Upper lobe of left lung (tissue), 6 donors: ENCODE measurements at regions not wholly inside any gene's neighbourhood (a gene's known extent, or its start where the extent isn't known, plus 50 kb on each side); places are given as distances from the start of the nearest gene placed in this dataset.

Experiments used
- ATAC-seq, 2 donors: fragments of 200-7000 bp; cut with Tn5 transposase; one replicate each; pipeline ENCODE4 v1.9.1; 2022; ENCODE audit warnings: mild to moderate bottlenecking in 2 of 2, moderate library complexity in 2 of 2; ENCODE audit not compliant: low FRiP score in 2 of 2
- DNase-seq, 2 donors: peaks; one replicate each; pipeline ENCODE4 v3.0.0-alpha.2; 2019 to 2020
- H3K27ac ChIP-seq, 4 donors: fragments of 200-600 bp; sonication (generic); one replicate each; pipeline ENCODE4 v1.5.1; 2016 to 2019
- H3K27me3 ChIP-seq, 4 donors: fragments of 200-600 bp; sonication (generic); one replicate each; pipeline ENCODE4 v1.5.1; 2017 to 2019
- H3K36me3 ChIP-seq, 4 donors: fragments of 200-600 bp; sonication (generic); one replicate each; pipeline ENCODE4 v1.5.1; 2016 to 2019
- H3K4me1 ChIP-seq, 4 donors: fragments of 200-600 bp; sonication (generic); one replicate each; pipeline ENCODE4 v1.5.1; 2018 to 2019
- H3K4me3 ChIP-seq, 4 donors: fragments of 200-600 bp; sonication (generic); one replicate each; pipeline ENCODE4 v1.5.1; 2017 to 2019; ENCODE audit warnings: mild to moderate bottlenecking in 2 of 4, moderate library complexity in 1 of 4
- H3K9me3 ChIP-seq, 4 donors: fragments of 200-600 bp; sonication (generic); one replicate each; pipeline ENCODE4 v1.5.1; 2018 to 2019
- CTCF ChIP-seq, 6 experiments: fragments of 450-650 bp in 4 of 6; fragments of 200-600 bp in 2 of 6; sonication (generic) in 2 of 6; IDR thresholded peaks; one replicate each; pipeline ENCODE4 v1.5.1; 2016 to 2019; ENCODE audit warnings: antibody characterized with exemption in 6 of 6
- EP300 ChIP-seq, 4 donors: sonication (generic); formaldehyde crosslinking; IDR thresholded peaks; one replicate each; pipeline ENCODE4 v1.5.1; 2017; ENCODE audit warnings: antibody characterized with exemption in 4 of 4, control low read depth in 2 of 4
- POLR2A ChIP-seq, 4 donors: fragments of 450-650 bp; IDR thresholded peaks; one replicate each; pipeline ENCODE4 v1.5.1; 2016 to 2017; ENCODE audit warnings: antibody characterized with exemption in 4 of 4, mild to moderate bottlenecking in 2 of 4
- POLR2AphosphoS5 ChIP-seq, 2 donors: sonication (generic); formaldehyde crosslinking; IDR thresholded peaks; one replicate each; pipeline ENCODE4 v1.5.1; 2017; ENCODE audit warnings: antibody characterized with exemption in 2 of 2
- WGBS, 2 donors: methylation state at CpG; one replicate each; pipeline ENCODE4 v1.1.5; 2017 to 2018; 5-methylcytosine and 5-hydroxymethylcytosine counted together
- donor health status: DM: no; HTN: no; CAD: no; lungs with moderate emphysema.
- donor health status: DM: no; HTN: yes; CAD: no; lungs with severe emphysema.

- H3K27me3 ChIP-seq, result no peaks in the 10 kb centered on the region
- ATAC-seq (no peak), DNase-seq (no peak)
- no peak overlapping the region for H3K27ac ChIP-seq
- no peaks in the 10 kb centered on the region for H3K9me3 ChIP-seq
- no peak overlapping the region for H3K4me3 ChIP-seq
- no peak for TF ChIP-seq EP300 (IDR thresholded peaks at IDR 0.05)
- TF ChIP-seq POLR2AphosphoS5 (IDR thresholded peaks at IDR 0.05), result no peak
- WGBS, 2 donors, result 62 to 69% methylated on average over 5 of the region's 5 CpGs
- no peaks in the 10 kb centered on the region for H3K4me1 ChIP-seq
- H3K36me3 ChIP-seq, result no peaks in the 10 kb centered on the region
These were observed 70.6 kb upstream of the CCND2 start for GRCh38 chr12:4202918-4203317.

- Histone ChIP-seq H3K36me3 (no peaks in the 10 kb centered on the region), H3K9me3 (no peaks in the 10 kb centered on the region), H3K27ac (no peak overlapping the region), H3K4me3 (no peak overlapping the region), H3K27me3 (no peaks in the 10 kb centered on the region), H3K4me1 (no peaks in the 10 kb centered on the region)
- ATAC-seq, result no peak
- TF ChIP-seq CTCF (IDR thresholded peaks at IDR 0.05) (no peak), POLR2A (IDR thresholded peaks at IDR 0.05) (no peak), EP300 (IDR thresholded peaks at IDR 0.05) (no peak), POLR2AphosphoS5 (IDR thresholded peaks at IDR 0.05) (no peak)
- 61 to 69% methylated on average over 7 of the region's 7 CpGs for WGBS, 2 donors
- no peak for DNase-seq
These were observed 71.1 kb upstream of the CCND2 start for GRCh38 chr12:4202487-4202886.

- Histone ChIP-seq H3K4me1 (no peaks in the 10 kb centered on the region), H3K27ac (no peak overlapping the region), H3K4me3 (no peak overlapping the region), H3K36me3 (no peaks in the 10 kb centered on the region), H3K9me3 (no peaks in the 10 kb centered on the region), H3K27me3 (no peaks in the 10 kb centered on the region)
- no peak for TF ChIP-seq EP300 (IDR thresholded peaks at IDR 0.05)
- TF ChIP-seq POLR2AphosphoS5 (IDR thresholded peaks at IDR 0.05), result no peak
- TF ChIP-seq POLR2A (IDR thresholded peaks at IDR 0.05), result no peak
- TF ChIP-seq CTCF (IDR thresholded peaks at IDR 0.05), result no peak
- 78 to 79% methylated on average over 12 to 13 of the region's 13 CpGs for WGBS, 2 donors
- no peak for DNase-seq
- ATAC-seq, result no peak
These were observed 72.0 kb upstream of the CCND2 start for GRCh38 chr12:4201333-4202100.

- whole genome bisulfite sequencing, 2 donors, result 80 to 90% methylated on average over 11 of the region's 11 CpGs
- H3K36me3 ChIP-seq, result no peaks in the 10 kb centered on the region
- no peaks in the 10 kb centered on the region for H3K4me1 ChIP-seq
- no peaks in the 10 kb centered on the region for H3K9me3 ChIP-seq
- no peak overlapping the region for H3K4me3 ChIP-seq
- no peak for TF ChIP-seq CTCF (IDR thresholded peaks at IDR 0.05)
- no peak for TF ChIP-seq POLR2AphosphoS5 (IDR thresholded peaks at IDR 0.05)
- TF ChIP-seq EP300 (IDR thresholded peaks at IDR 0.05), result no peak
- no peak for TF ChIP-seq POLR2A (IDR thresholded peaks at IDR 0.05)
- no peaks in the 10 kb centered on the region for H3K27me3 ChIP-seq
- H3K27ac ChIP-seq, result no peak overlapping the region
- DNase-seq (no peak), ATAC-seq (no peak)
These were observed 75.4 kb upstream of the CCND2 start for GRCh38 chr12:4197922-4198763.

GRCh38 chr12:4196805-4197420 lies 76.6 kb upstream of the CCND2 start:
- no peak for TF ChIP-seq POLR2AphosphoS5 (IDR thresholded peaks at IDR 0.05)
- TF ChIP-seq EP300 (IDR thresholded peaks at IDR 0.05), result no peak
- no peak for TF ChIP-seq CTCF (IDR thresholded peaks at IDR 0.05)
- TF ChIP-seq POLR2A (IDR thresholded peaks at IDR 0.05), result no peak
- 93% methylated on average over 8 of the region's 8 CpGs for WGBS, 2 donors
- DNase-seq, result peak in 1 of 2 donors; percentile 57

More at GRCh38 chr12:4196805-4197420, 76.6 kb upstream of the CCND2 start:
- ATAC-seq, result no peak
- H3K4me1 ChIP-seq, result no peaks in the 10 kb centered on the region
- H3K9me3 ChIP-seq, result no peaks in the 10 kb centered on the region
- H3K27ac ChIP-seq, result no peak overlapping the region
- no peaks in the 10 kb centered on the region for H3K27me3 ChIP-seq
- no peak overlapping the region for H3K4me3 ChIP-seq
- H3K36me3 ChIP-seq, result no peaks in the 10 kb centered on the region
